Endothelial cell (in vitro differentiated cells): ENCODE measurements at regions not wholly inside any gene's neighbourhood (a gene's known extent, or its start where the extent isn't known, plus 50 kb on each side); places are given as distances from the start of the nearest gene placed in this dataset.

Experiments used
- DNase-seq: peaks from one replicate; pipeline ENCODE4 v3.0.0; 2021; ENCODE audit warnings: low spot score
- H3K27ac Mint-ChIP-seq: one replicate; pipeline ENCODE4 v1.8.0; 2021; ENCODE audit warnings: mixed read lengths, inconsistent platforms; ENCODE audit not compliant: unreplicated experiment
- H3K27me3 Mint-ChIP-seq: one replicate; pipeline ENCODE4 v1.8.0; 2021; ENCODE audit warnings: mild to moderate bottlenecking, moderate library complexity, mixed read lengths, inconsistent platforms; ENCODE audit not compliant: unreplicated experiment
- H3K36me3 Mint-ChIP-seq: one replicate; pipeline ENCODE4 v1.8.0; 2021; ENCODE audit warnings: mild to moderate bottlenecking, low read depth, mixed read lengths, inconsistent platforms; ENCODE audit not compliant: unreplicated experiment
- H3K4me1 Mint-ChIP-seq: one replicate; pipeline ENCODE4 v1.8.0; 2021; ENCODE audit warnings: mild to moderate bottlenecking, mixed read lengths, inconsistent platforms; ENCODE audit not compliant: unreplicated experiment
- H3K4me3 Mint-ChIP-seq: one replicate; pipeline ENCODE4 v1.8.0; 2021; ENCODE audit warnings: mild to moderate bottlenecking, mixed read lengths, inconsistent platforms; ENCODE audit not compliant: unreplicated experiment
- H3K9me3 Mint-ChIP-seq: one replicate; pipeline ENCODE4 v1.8.0; 2021; ENCODE audit warnings: mixed read lengths, inconsistent platforms; ENCODE audit not compliant: unreplicated experiment
- TF ChIP-seq, protein P1 (sequence below): fragments of 200-600 bp; sonication (generic); IDR thresholded peaks from one replicate; pipeline ENCODE4 v1.5.0; 2021; ENCODE audit warnings: antibody characterized with exemption; ENCODE audit not compliant: unreplicated experiment

GRCh38 chr18:78178812-78179211, 800.8 kb upstream of the SALL3 start:
- Mint-ChIP-seq H3K36me3 (peaks cover 4% of the 10 kb centered on the region), H3K4me1 (no peaks in the 10 kb centered on the region), H3K27me3 (peaks cover 1% of the 10 kb centered on the region), H3K27ac (no peak overlapping the region), H3K4me3 (no peak overlapping the region), H3K9me3 (peaks cover 37% of the 10 kb centered on the region)
- no peak for DNase-seq
- TF ChIP-seq, protein P1, sequence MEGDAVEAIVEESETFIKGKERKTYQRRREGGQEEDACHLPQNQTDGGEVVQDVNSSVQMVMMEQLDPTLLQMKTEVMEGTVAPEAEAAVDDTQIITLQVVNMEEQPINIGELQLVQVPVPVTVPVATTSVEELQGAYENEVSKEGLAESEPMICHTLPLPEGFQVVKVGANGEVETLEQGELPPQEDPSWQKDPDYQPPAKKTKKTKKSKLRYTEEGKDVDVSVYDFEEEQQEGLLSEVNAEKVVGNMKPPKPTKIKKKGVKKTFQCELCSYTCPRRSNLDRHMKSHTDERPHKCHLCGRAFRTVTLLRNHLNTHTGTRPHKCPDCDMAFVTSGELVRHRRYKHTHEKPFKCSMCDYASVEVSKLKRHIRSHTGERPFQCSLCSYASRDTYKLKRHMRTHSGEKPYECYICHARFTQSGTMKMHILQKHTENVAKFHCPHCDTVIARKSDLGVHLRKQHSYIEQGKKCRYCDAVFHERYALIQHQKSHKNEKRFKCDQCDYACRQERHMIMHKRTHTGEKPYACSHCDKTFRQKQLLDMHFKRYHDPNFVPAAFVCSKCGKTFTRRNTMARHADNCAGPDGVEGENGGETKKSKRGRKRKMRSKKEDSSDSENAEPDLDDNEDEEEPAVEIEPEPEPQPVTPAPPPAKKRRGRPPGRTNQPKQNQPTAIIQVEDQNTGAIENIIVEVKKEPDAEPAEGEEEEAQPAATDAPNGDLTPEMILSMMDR: no peak

DNA sequence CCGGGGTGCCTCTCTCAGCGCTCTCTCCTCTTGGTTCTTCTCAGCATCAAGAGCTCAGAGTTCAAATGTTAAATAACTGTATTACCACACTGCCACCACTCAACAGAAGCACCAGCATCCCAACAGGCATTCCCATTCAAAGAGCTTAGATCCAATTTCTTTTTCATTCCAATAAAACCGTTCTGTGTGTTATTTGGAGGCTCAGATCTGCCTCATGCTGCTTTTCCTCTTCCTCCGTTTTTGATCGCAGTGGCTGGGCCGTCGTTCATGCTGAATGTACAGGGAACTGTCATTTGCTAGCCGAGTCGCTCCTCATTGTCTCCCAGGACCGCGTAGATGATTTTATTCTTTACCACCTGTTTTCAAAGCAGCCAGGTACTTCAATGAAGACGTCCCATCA, 798.9 kb upstream of the SALL3 start:
- no peaks in the 10 kb centered on the region for H3K4me1 Mint-ChIP-seq
- peaks cover 4% of the 10 kb centered on the region for H3K36me3 Mint-ChIP-seq
- H3K27me3 Mint-ChIP-seq: peaks cover 1% of the 10 kb centered on the region
- H3K4me3 Mint-ChIP-seq: peak overlapping the region; percentile 22
- no peak for DNase-seq
- TF ChIP-seq, protein P1: no peak
- no peak overlapping the region for H3K27ac Mint-ChIP-seq
- peaks cover 35% of the 10 kb centered on the region for H3K9me3 Mint-ChIP-seq

- TF ChIP-seq, protein P1: no peak
- Mint-ChIP-seq H3K9me3 (peaks cover 15% of the 10 kb centered on the region), H3K27me3 (peaks cover 1% of the 10 kb centered on the region), H3K27ac (no peak overlapping the region), H3K36me3 (no peaks in the 10 kb centered on the region), H3K4me1 (no peaks in the 10 kb centered on the region), H3K4me3 (no peak overlapping the region)
- DNase-seq: no peak
These were observed 795.8 kb upstream of the SALL3 start for GRCh38 chr18:78183815-78184214.

GRCh38 chr18:78191276-78191675, 788.3 kb upstream of the SALL3 start:
- Mint-ChIP-seq H3K27ac (no peak overlapping the region), H3K4me3 (no peak overlapping the region), H3K4me1 (no peaks in the 10 kb centered on the region), H3K27me3 (peaks cover 2% of the 10 kb centered on the region), H3K36me3 (peaks cover 9% of the 10 kb centered on the region), H3K9me3 (peaks cover 24% of the 10 kb centered on the region)
- no peak for DNase-seq
- TF ChIP-seq, protein P1: no peak

DNA sequence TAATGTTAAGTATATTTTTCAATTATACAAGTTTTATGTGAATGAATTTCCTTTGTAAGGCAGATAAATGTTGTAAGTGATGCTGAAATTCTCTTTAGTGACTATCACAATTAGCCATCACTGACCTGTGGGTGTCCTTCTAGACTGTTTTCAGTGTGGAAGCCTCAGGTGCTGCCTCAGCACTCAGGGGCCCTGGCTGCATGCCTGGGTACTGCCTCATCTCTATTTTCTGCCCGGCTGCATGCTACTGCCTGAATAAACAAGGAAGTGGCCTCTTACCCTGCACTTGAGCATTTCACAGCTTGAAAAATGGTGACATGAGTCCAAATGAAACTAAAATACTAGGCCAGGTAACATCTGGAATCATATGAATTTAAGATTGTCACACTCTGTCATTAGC, 787.6 kb upstream of the SALL3 start:
- no peak overlapping the region for H3K27ac Mint-ChIP-seq
- H3K9me3 Mint-ChIP-seq: peaks cover 24% of the 10 kb centered on the region
- TF ChIP-seq, protein P1: no peak
- H3K36me3 Mint-ChIP-seq: peaks cover 9% of the 10 kb centered on the region
- H3K4me3 Mint-ChIP-seq: no peak overlapping the region
- DNase-seq: no peak
- H3K4me1 Mint-ChIP-seq: no peaks in the 10 kb centered on the region
- peaks cover 2% of the 10 kb centered on the region for H3K27me3 Mint-ChIP-seq
